GM19467 (cell line): ENCODE measurements at regions not wholly inside any gene's neighbourhood (a gene's known extent, or its start where the extent isn't known, plus 50 kb on each side); places are given as distances from the start of the nearest gene placed in this dataset.

Experiments
- ATAC-seq: cut with Tn5 transposase; IDR thresholded peaks from one replicate; pipeline ENCODE4 v1.9.1; 2021; ENCODE audit warnings: mild to moderate bottlenecking, moderate library complexity; ENCODE audit not compliant: unreplicated experiment

DNA sequence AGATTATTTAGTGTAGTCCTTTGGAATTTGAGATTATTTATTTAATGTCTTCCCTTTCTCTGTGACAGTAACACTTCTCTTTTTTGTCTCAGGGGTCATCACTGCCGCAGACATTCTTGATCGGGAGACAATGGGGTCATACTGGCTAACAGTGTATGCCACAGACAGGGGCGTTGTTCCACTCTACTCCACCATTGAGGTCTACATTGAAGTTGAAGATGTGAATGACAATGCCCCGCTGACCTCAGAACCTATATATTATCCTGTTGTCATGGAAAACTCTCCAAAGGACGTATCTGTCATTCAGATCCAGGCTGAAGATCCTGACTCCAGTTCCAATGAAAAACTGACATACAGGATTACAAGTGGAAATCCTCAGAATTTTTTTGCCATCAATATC is 299.9 kb downstream of the FAT3 start:
- no peak for ATAC-seq

DNA sequence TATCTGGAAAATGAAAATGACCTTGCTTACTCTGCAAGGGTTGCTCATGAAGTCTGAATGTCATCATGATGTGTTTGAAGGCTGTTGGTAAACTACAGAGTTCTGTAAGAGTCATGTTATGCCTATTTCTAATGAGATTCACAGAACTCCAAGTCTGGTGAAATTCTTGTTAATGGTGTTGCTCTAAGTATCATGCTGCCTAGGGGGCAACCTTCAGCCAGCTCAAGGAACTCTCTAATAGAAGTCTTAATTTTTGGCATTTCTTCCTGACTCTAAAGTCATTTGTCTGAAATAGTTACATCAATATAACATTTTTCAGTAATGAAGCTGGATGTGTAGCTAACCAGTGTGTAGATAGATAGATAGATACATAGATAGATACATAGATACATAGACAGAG is 302.8 kb downstream of the FAT3 start:
- ATAC-seq, result no peak

DNA sequence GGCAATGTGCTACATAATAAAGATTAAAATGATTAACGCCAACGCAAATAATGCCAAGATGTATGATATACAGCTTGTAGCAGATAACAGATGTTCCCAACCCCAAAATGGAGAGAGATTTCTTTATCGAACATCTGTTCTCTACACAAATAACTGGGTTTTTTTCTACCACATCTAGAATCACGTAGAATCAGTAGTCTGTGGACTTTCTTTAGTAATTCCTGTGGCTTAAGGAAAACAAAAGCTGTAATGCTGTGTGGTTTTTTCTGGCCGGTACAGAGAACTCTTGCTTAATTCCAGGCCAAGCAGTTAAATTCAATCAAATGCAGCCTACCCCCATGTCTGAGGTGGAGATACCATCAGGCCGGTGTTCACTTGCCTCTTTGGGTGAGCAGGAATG is 303.4 kb downstream of the FAT3 start:
- no peak for ATAC-seq

- ATAC-seq, result no peak
These were observed 306.6 kb downstream of the FAT3 start for GRCh38 chr11:92531065-92531739.

DNA sequence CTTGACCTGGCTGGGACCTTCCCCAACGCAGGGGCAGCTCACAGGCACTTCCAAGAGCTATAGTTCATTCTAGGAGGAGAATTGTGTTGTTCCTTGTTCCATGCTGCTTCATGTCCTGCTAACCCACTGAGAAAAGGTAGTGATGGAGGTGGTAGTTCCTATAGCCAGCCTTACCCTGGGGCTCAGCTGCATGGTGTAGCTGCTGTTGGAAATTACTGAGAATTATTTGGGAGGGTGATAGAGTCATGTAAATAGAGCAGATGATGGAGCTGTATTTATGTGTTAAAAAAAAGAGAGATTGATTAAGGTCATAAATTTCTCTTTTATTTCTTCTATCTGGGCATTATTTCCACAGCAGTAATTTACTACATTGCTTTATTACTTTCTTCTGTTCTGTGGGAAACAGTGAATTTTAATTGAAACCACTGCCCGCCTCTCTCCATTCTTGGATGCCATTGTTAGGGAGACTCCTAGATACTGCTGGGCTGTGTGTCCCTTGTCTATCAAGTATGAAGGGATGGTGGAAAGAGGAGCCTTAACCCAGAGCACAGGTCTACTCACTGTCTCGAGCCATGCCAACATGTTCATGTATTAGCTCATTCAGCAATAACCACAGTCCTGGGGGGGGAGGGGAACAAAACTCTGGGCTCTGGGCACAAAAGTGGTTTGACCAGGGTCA is 309.2 kb downstream of the FAT3 start:
- no peak for ATAC-seq

DNA sequence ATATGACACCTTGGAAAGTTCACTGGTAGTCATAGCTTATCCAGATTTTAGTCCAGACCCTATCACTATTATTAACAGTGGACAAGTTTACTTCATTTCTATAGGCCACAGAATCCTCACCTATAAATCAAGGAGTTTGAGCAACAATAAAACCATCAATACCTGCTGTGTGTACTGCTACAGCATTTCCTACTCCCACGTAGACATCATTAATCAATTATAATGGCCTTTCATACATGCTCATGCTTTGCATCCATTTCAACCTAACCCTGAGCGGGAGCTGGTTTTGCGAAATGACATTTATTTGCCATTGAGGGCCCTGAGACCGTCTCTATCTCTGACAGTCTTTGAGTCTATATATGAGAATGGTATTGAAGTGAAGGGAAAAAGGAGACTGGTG is 312.3 kb downstream of the FAT3 start:
- no peak for ATAC-seq

DNA sequence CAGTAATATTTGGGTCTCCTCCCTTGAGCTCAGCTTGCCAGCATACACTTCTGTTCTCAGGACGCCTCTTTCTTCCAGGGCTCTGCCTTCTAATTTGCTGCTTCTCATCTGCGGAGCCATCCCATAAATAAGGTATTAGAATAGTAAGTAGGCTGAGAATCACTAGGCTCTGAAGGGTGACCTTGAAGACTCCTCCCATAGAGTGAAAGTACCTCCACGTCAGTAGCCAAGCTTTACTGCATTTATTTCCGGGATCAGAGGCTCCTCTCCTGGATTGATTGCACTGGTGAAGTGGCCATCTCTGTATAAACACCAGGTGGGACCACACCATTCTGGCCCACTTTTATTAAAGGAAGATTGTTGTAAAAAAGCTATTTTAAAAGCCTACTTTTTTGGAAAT is 315.5 kb downstream of the FAT3 start:
- no peak for ATAC-seq

DNA sequence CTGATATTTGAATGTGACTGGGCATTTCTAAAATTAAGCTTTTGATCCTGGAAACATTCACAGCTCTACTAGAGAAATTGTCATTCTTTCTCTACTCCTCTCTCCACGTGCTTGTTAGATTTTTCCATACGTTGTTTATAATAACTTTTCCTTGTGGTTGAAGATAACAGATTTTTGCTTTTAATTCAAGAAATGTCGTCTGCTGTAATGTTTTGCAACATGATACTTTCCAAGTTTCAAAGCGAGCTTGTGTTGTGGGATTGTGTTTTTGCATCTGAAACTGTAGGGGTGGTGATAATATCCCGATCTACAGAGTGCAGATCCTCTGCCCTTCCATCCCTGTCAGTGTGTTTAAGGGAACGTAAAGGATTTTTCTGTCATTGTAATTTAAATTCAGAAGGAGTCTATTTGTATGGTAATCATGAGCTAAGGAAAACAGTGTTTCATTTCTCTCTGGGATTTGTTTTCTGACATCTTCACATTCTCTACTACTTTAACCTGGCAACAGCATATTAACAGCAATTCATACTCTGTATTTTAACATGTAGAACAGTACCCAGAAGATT is 321.4 kb downstream of the FAT3 start:
- no peak for ATAC-seq

- no peak for ATAC-seq
These were observed 322.0 kb downstream of the FAT3 start for GRCh38 chr11:92546603-92547002.

GRCh38 chr11:92550411-92550810 is 325.8 kb downstream of the FAT3 start:
- no peak for ATAC-seq

GRCh38 chr11:92550871-92551270 is 326.3 kb downstream of the FAT3 start:
- no peak for ATAC-seq

DNA sequence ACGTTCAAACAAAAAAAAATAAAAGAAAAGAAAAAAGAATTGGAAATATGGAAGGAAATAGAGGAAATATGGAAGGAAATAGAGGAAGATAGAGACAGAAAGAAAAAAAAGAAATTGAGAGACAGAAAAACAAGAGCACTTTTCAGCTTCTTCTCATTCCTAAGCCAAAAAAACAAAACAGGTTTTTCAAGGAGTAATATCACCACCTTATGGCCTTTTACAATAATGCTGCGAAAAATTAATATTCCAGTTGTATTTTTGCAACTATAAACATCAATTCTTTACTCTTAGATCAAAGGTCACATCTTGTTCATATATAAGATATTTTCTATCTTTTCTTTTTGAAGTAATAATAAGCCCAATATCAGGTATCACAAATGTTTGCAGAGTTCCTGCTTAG is 328.3 kb downstream of the FAT3 start:
- no peak for ATAC-seq

DNA sequence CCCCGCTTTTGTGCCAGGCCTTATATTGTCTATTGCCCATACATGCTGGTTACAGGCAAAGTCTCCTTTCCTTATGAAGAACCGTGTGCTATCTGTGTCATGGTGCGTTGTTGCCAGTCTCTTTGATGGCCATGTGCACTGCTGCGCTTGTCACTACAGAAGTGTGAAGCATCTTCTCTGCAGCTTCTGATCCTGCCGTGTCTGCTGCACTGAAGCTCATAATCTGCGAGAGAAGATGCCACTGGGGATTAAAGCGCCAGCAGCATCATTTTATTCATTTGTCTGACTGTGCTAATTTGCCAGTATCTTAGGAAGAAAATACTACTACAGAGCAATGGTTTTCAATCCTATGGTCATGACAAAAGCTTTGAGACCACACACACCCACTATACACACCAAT is 330.1 kb downstream of the FAT3 start:
- ATAC-seq, result no peak

GRCh38 chr11:92556431-92556830 is 331.8 kb downstream of the FAT3 start:
- ATAC-seq, result no peak

- ATAC-seq, result no peak
These were observed 333.3 kb downstream of the FAT3 start for GRCh38 chr11:92557879-92558278.

DNA sequence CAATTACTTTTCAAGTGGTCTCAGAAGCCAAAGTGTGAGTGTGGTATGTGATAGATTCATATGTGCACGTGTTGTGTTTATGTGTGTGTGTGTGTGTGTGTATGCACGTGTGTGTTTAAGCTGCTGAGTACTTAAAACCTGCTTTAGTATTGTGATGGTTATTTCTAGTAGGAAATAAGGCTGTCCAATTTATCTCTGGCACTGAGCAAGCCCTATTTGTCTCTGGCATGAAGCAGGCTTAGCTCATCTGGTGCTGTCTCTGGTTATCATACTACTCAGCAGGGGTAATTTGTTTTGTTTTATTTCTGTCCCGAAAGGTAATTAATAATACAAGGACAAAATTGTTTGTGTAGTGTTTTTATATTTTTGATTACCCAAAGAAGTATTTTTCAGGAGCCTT is 333.7 kb downstream of the FAT3 start:
- no peak for ATAC-seq

- ATAC-seq, result no peak
These were observed 345.1 kb downstream of the FAT3 start for GRCh38 chr11:92569726-92570125.

DNA sequence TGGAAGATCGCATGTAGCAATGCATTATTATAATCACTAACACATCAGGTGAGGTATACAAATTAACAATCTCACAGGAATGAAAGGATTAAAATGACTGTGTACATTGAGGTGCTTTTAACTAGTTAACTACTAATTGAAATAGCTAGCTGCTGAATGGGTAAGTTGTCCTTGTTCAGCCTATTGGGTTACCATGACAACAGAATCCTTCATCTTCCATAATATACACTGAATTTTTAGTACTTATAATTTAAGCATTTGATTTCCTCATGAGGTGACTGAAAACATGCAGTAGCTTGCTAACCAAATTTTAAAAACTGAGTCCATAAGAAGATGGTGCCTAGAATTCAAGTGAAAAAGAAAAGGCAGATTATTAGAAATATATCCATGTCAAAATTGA is 347.9 kb downstream of the FAT3 start:
- ATAC-seq, result no peak

- ATAC-seq, result no peak
These were observed 351.7 kb downstream of the FAT3 start for GRCh38 chr11:92576315-92576714.

DNA sequence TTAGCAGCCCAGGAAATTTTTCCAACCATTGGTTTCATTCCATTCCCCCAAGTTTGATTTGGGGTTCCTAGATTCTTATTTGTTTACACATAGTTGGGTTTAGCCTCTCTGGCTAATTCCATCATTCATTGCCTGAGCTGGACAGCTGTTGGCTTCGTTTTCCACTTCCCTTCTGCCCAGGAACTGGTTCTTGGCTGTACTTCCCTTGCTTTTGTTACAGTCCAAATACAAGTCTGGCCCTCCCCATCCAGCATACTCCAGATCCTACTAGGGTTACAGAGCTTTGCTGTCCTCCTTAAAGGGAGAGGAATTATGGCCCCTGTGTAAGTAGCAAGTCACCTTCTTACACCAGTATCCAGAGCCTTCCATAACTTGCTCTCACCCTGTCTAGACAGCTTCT is 356.3 kb downstream of the FAT3 start:
- ATAC-seq, result no peak

GRCh38 chr11:92588393-92588792 is 363.8 kb downstream of the FAT3 start:
- no peak for ATAC-seq

GRCh38 chr11:92589512-92589911 is 364.9 kb downstream of the FAT3 start:
- ATAC-seq, result no peak

DNA sequence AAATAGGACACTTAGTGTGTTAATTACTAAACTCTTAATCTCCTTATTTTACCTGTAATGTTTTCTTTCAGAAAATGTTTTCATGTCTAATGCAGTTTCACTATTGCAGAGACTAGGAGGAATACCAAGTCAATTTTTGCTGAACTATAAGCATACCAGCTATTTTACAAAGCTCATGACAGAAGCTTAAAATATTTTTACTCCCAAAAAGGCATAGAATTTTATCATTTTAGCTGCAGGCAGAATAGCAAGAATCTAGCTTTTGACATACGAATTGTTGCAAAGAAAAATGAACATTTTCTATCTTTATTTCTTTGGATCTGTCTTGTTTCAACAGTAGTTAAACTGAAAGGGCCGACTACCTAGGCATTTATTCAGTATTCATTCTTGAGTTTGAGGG is 366.9 kb downstream of the FAT3 start:
- no peak for ATAC-seq
